ENCODE measurements at regions not wholly inside any gene's neighbourhood (a gene's known extent, or its start where the extent isn't known, plus 50 kb on each side); places are given as distances from the start of the nearest gene placed in this dataset.

DNA sequence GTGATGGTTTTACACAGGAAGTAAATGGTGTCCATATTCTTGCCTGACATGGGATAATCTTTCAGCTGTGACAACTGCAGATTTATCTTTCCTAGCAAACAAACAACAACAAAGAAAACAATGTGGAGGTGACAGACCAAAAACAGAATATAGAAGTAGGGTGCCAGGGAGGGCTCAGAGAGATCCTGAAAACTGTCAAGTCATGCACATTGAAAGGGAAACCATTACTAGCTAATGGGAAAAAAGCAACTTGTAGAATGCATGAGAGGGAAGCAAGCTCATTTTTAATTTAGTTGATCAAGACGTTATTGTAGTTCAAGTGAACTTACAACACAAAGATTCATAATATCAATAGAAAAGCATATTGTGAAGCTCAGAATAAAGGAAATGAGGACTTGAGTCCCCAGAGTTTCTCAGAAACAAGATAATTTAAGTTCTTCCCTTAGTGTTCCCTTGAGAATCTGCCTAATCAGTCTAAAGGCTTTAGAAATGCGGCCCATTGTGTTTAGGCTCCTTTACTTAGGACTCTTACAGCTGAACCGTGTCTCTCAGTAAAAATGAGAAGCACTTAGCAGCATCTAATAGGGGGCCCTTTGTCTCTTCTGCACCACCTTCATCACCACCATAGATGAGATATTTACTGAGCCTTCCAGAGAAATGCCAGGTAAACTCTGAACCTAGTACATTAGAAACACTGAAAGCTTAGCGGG, 115.6 kb upstream of the CADPS start:
- TF ChIP-seq ZBTB7A (IDR thresholded peaks at IDR 0.05; ENCODE audit: low read depth): no peak
- no peak for TF ChIP-seq FOXM1 (IDR thresholded peaks at IDR 0.05; ENCODE audit: borderline replicate concordance, low read depth)
- no peak for TF ChIP-seq NFIC (IDR thresholded peaks at IDR 0.05)
- TF ChIP-seq CEBPB (IDR thresholded peaks at IDR 0.05): no peak
- TF ChIP-seq RAD21 (IDR thresholded peaks at IDR 0.05; ENCODE audit: low read depth): no peak
- no peak for TF ChIP-seq TEAD4 (IDR thresholded peaks at IDR 0.05)
- TF ChIP-seq, protein P1, sequence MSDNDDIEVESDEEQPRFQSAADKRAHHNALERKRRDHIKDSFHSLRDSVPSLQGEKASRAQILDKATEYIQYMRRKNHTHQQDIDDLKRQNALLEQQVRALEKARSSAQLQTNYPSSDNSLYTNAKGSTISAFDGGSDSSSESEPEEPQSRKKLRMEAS (IDR thresholded peaks at IDR 0.05): no peak
- no peak for TF ChIP-seq EGR1 (IDR thresholded peaks at IDR 0.05)
- no peak for TF ChIP-seq CREB1 (IDR thresholded peaks at IDR 0.05; ENCODE audit: low read depth)

DNA sequence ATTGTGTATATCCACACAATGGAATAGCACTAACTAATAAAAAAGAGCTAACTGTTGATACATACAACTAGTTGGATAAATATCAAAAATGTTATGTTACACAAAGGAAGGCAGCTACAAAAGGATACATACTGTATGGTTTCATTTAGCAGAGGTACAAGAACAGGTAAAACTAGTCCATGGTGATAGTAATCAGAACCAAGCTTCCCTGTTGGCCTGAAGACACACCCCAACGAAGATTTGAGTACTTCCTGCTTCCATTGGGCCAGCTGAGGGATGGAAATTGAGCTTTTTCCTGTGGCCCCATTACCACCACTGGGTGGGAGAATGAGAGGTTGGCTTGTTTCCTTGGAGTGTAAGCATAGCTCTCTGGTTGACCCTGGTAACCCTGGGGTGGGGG, 117.3 kb upstream of the CADPS start:
- no peak for TF ChIP-seq TAF1 (IDR thresholded peaks at IDR 0.05; ENCODE audit: low read depth)
- TF ChIP-seq FOXM1 (IDR thresholded peaks at IDR 0.05; ENCODE audit: borderline replicate concordance, low read depth): no peak
- TF ChIP-seq TEAD4 (IDR thresholded peaks at IDR 0.05): no peak
- TF ChIP-seq, protein P1 (IDR thresholded peaks at IDR 0.05): no peak
- TF ChIP-seq EP300 (IDR thresholded peaks at IDR 0.05; ENCODE audit: borderline replicate concordance): no peak
- TF ChIP-seq RAD21 (IDR thresholded peaks at IDR 0.05; ENCODE audit: low read depth): no peak
- TF ChIP-seq REST (IDR thresholded peaks at IDR 0.05; ENCODE audit: low read depth): no peak
- TF ChIP-seq ZBTB7A (IDR thresholded peaks at IDR 0.05; ENCODE audit: low read depth): no peak
- no peak for TF ChIP-seq CREB1 (IDR thresholded peaks at IDR 0.05; ENCODE audit: low read depth)
- TF ChIP-seq EGR1 (IDR thresholded peaks at IDR 0.05): no peak
- TF ChIP-seq NFIC (IDR thresholded peaks at IDR 0.05): no peak
- no peak for TF ChIP-seq TCF12 (IDR thresholded peaks at IDR 0.05; ENCODE audit: low read depth)
- TF ChIP-seq USF1 (IDR thresholded peaks at IDR 0.05): no peak
- no peak for TF ChIP-seq CEBPB (IDR thresholded peaks at IDR 0.05)
- TF ChIP-seq YY1 (IDR thresholded peaks at IDR 0.05; ENCODE audit: low read depth): no peak

- TF ChIP-seq TEAD4 (IDR thresholded peaks at IDR 0.05) (no peak), CREB1 (IDR thresholded peaks at IDR 0.05; ENCODE audit: low read depth) (no peak), YY1 (IDR thresholded peaks at IDR 0.05; ENCODE audit: low read depth) (no peak), REST (IDR thresholded peaks at IDR 0.05; ENCODE audit: low read depth) (no peak), ZBTB7A (IDR thresholded peaks at IDR 0.05; ENCODE audit: low read depth) (no peak), EGR1 (IDR thresholded peaks at IDR 0.05) (no peak), EP300 (IDR thresholded peaks at IDR 0.05; ENCODE audit: borderline replicate concordance) (no peak), USF1 (IDR thresholded peaks at IDR 0.05) (no peak), FOXM1 (IDR thresholded peaks at IDR 0.05; ENCODE audit: borderline replicate concordance, low read depth) (no peak), RAD21 (IDR thresholded peaks at IDR 0.05; ENCODE audit: low read depth) (no peak), NFIC (IDR thresholded peaks at IDR 0.05) (no peak), TCF12 (IDR thresholded peaks at IDR 0.05; ENCODE audit: low read depth) (no peak), TAF1 (IDR thresholded peaks at IDR 0.05; ENCODE audit: low read depth) (no peak), CEBPB (IDR thresholded peaks at IDR 0.05) (no peak)
- TF ChIP-seq, protein P1 (IDR thresholded peaks at IDR 0.05): no peak
These were observed 119.9 kb upstream of the CADPS start for GRCh38 chr3:62995119-62995518.

- TF ChIP-seq TAF1 (IDR thresholded peaks at IDR 0.05; ENCODE audit: low read depth): no peak
- TF ChIP-seq, protein P1 (IDR thresholded peaks at IDR 0.05): no peak
- TF ChIP-seq TCF12 (IDR thresholded peaks at IDR 0.05; ENCODE audit: low read depth): no peak
These were observed 120.3 kb upstream of the CADPS start for GRCh38 chr3:62995530-62995929.

DNA sequence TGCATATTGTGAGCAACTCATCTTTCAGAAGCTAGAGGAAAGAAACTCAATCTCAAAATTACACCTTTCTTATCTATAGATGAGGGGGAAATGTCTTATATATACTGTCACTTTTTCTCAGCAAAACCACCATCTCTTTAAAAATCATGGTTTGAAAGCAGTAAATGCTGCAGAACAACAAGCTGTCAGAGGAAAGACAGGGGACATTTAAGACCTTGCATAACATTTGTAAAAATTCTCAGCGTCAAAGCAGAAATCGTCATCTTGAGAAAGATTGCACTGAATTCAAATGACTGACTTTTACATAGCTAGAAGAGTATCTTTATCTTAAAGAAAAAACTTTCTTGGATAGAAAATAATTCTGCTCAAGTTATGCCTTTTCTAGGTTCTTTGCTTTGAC, 122.2 kb upstream of the CADPS start:
- no peak for TF ChIP-seq TAF1 (IDR thresholded peaks at IDR 0.05; ENCODE audit: low read depth)
- TF ChIP-seq CREB1 (IDR thresholded peaks at IDR 0.05; ENCODE audit: low read depth): no peak
- no peak for TF ChIP-seq CEBPB (IDR thresholded peaks at IDR 0.05)
- no peak for TF ChIP-seq ZBTB7A (IDR thresholded peaks at IDR 0.05; ENCODE audit: low read depth)
- TF ChIP-seq EP300 (IDR thresholded peaks at IDR 0.05; ENCODE audit: borderline replicate concordance): no peak
- TF ChIP-seq NFIC (IDR thresholded peaks at IDR 0.05): no peak
- TF ChIP-seq TEAD4 (IDR thresholded peaks at IDR 0.05): no peak
- no peak for TF ChIP-seq TCF12 (IDR thresholded peaks at IDR 0.05; ENCODE audit: low read depth)
- TF ChIP-seq YY1 (IDR thresholded peaks at IDR 0.05; ENCODE audit: low read depth): no peak
- no peak for TF ChIP-seq USF1 (IDR thresholded peaks at IDR 0.05)
- TF ChIP-seq REST (IDR thresholded peaks at IDR 0.05; ENCODE audit: low read depth): no peak
- TF ChIP-seq EGR1 (IDR thresholded peaks at IDR 0.05): no peak
- TF ChIP-seq, protein P1 (IDR thresholded peaks at IDR 0.05): no peak
- TF ChIP-seq RAD21 (IDR thresholded peaks at IDR 0.05; ENCODE audit: low read depth): no peak
- no peak for TF ChIP-seq FOXM1 (IDR thresholded peaks at IDR 0.05; ENCODE audit: borderline replicate concordance, low read depth)
